ENCODE measurements at regions not wholly inside any gene's neighbourhood (a gene's known extent, or its start where the extent isn't known, plus 50 kb on each side); places are given as distances from the start of the nearest gene placed in this dataset.

GRCh38 chrX:16012250-16012649 is 111.1 kb upstream of the GRPR start:
- no peak for TF ChIP-seq CTCF (IDR thresholded peaks at IDR 0.05; ENCODE audit: insufficient read depth, missing control alignments)
- no peak for DNase-seq (ENCODE audit: insufficient read length, low spot score)
- no peak for FAIRE-seq

GRCh38 chrX:16005917-16006316 is 117.4 kb upstream of the GRPR start:
- DNase-seq (ENCODE audit: insufficient read length, low spot score) (no peak), FAIRE-seq (no peak)
- TF ChIP-seq CTCF (IDR thresholded peaks at IDR 0.05; ENCODE audit: insufficient read depth, missing control alignments), result no peak

DNA sequence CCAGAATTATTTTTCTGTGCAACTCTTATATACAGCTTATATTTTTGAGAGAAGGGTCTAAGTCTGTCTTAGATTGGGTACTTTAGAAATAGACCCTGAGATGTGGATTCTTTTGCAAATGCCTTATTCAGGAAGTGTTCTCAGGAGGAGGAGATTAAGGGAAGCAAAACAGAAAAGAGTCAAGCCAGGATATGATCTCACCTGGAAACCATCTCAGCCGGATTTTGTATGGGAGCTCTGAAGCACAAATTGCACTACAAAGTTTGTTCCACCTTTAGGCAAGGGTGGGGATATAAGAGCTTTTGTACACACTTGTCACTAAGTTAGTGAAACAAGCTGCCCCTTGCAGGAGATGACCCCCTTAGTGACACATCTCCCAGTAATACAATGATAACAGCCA is 121.2 kb upstream of the GRPR start:
- DNase-seq (ENCODE audit: insufficient read length, low spot score), result no peak
- TF ChIP-seq CTCF (IDR thresholded peaks at IDR 0.05; ENCODE audit: insufficient read depth, missing control alignments), result no peak
- no peak for FAIRE-seq

DNA sequence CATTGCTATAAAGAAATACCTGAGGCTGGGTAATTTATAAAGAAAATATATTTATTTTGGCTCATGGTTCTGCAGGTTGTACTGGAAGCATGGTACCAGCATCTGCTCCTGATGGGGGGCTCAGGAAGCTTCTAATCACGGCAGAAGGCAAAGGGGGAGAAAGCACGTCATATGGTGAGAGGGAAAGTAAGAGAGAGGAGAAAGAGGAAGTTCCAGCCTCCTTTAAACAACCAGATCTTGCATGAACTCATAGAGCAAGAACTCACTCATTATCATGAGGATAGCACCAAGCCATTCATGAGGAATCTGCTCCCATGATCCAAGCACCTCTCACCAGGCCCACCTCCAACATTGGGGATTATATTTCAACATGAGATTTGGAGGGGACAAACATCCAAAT is 125.0 kb upstream of the GRPR start:
- no peak for TF ChIP-seq CTCF (IDR thresholded peaks at IDR 0.05; ENCODE audit: insufficient read depth, missing control alignments)
- FAIRE-seq, result no peak

DNA sequence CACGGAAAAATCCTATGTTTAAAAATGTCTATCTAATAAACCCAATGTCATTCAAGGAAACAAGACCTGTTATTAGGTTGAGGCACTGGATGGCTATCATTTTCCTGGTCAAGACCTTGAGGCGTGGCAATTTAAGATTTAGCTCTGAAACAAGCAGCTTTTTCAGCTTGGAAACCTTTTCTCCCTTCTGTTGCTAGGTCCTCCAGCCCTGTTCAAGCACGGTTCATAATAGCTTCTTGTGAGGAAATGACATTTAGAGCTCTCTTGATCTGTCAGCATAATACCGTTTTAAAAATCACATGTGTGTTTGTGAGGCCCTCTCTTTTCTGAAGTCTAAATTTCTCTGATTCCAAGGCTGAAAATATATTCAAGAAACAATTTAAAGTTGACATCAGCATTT is 133.6 kb upstream of the GRPR start:
- FAIRE-seq (no peak), DNase-seq (ENCODE audit: insufficient read length, low spot score) (no peak)
- no peak for TF ChIP-seq CTCF (IDR thresholded peaks at IDR 0.05; ENCODE audit: insufficient read depth, missing control alignments)

More for the DNA sequence above, 125.0 kb upstream of the GRPR start:
- no peak for DNase-seq (ENCODE audit: insufficient read length, low spot score)

DNA sequence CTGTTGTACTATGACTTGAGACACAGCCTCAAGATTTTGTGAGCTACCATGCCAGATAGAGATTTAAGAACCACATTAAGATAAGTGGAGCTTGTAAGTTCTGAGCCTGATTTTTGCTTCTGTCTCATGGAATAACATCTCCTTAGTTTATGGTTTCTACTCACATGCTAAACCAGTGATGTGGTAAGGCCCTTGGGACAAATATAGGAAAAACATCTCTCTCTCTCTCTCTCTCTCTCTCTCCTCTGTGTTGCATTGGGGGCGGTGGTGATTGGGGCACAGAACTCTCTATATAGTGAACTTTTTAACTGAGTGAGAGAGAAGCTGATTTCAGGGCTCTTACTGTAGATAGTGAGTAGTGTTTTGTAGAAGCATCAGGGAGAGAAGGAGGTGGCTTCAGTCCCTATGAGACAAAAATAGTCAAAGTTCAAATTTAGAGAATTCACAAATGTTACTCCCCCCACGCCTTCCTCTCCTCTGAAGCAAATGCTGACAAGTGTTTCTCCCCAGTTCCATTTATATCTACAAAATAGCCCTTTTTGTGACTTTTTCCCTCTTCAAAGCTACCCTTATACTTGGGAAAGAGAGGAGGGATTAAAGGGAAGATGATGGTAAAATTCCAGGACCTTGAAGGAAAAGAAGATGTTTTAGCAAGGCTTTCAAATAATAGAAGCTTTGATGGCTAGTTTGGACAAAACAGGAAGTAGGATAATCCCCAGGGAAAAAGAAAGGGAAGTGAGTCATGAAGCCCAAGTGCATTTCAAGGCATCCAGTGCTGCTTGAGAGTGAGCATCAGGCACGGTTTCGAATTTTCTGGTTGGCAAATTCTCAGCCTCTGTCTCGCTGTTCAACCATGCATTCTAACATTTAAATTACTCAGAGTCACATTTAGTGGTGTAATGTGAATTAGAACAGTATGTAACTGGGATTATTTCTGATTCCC is 134.3 kb upstream of the AP1S2 start:
- DNase-seq (ENCODE audit: insufficient read length, low spot score) (no peak), FAIRE-seq (no peak)
- TF ChIP-seq CTCF (IDR thresholded peaks at IDR 0.05; ENCODE audit: insufficient read depth, missing control alignments), result no peak

GRCh38 chrX:15985937-15986336 is 131.3 kb upstream of the AP1S2 start:
- DNase-seq (ENCODE audit: insufficient read length, low spot score) (no peak), FAIRE-seq (no peak)
- TF ChIP-seq CTCF (IDR thresholded peaks at IDR 0.05; ENCODE audit: insufficient read depth, missing control alignments), result no peak
